AG08396 (cell line): ENCODE measurements at regions not wholly inside any gene's neighbourhood (a gene's known extent, or its start where the extent isn't known, plus 50 kb on each side); places are given as distances from the start of the nearest gene placed in this dataset.
A peak's percentile ranks its signal among the peaks of the same experiment; 100 is the strongest.
"Not testable (repeated sequence)": the region's sequence is repeated elsewhere in the genome, so short reads cannot be mapped to it uniquely, and the experiment has no call there.

Source experiments
- DNase-seq: peaks from one replicate; pipeline ENCODE4 v3.0.0; 2012; ENCODE audit warnings: low spot score, mixed read lengths

DNA sequence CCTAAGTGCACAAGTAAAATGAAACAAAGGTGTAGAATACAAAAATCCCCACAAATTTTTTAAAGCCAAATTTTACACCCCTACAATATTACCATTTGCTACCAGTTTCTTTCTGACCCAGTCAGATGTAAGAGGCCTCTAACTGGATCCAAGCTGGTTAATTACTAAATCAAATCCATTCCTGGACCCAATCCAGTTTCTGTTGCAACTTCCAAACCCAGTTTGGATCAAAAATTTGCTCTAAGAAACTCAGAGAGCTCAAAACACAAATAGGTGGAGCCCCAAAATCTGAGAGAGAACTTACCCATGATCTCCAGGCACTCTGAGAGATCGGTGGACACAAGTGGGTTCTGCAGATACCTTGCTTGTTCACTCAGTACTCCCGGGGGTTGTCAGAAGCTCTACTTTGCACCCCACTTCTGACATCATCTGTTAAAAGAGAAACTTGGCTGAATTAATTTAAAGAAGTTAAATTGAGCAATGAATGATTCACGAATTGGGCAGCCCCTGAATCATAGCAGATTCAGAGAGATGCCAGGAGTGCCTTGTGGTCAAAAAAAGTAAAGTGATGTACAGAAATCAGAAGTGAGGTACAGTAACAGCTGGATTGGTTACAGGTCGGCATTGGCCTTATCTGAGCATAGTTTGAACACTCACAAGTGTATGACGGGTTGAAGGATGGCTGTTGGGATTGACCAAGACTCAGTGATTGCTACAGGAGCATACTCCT lies 448.0 kb downstream of the KCNT2 start:
- no peak for DNase-seq

DNA sequence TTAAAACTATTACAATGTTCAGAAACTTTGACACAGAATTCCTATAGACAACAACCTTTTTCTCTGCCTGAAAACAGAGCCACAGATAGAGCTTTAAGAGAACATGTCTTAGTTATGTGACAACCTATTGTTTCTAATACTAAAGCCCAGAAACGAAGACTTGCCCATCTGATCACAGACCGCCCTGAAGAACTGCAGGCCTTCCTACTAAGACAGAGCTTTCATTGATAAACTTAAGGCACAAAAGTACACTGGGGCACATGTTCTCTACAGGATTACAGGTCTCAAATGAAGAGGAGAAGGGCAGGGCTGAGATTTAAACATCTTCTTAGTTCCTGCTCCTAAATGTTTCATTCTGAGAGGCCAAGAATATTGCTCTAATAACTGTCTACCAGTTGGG lies 452.7 kb downstream of the KCNT2 start:
- no peak for DNase-seq

DNA sequence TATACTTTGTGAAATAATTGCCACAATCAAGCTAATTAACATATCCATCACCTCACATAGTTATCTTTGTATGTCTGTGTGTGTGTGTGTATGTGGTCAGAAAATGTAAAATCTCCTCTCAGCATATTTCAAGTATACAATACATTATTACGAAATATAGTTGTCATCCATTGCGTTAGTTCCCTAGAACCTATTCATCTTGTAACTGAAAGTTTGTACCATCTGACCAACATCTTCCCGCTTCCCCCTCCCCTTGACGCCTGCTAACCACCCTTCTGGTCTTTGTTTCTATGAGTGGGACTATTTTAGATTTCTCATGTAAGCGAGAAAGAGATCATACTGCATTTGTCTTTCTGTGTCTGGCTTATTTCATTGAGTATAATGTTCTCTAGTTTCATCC lies 455.3 kb downstream of the KCNT2 start:
- DNase-seq: no peak

DNA sequence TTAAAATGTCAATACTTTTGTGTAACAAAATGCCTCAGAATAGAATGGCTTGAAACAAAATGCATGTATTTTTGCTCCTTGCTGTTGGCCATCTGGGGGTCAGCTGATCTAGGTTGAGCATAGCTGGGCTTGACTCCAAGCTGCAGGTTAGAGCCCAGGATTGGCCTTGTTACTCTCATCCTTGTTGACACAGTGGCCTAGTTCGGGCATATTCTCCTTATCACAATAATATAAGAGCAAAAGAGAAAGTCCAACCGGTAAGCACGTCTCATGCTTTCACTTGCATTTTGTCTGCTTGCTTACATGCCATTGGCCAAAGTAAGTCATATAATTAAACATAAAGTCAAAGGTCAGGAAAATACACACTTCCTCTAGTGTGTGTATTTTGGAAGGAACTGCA lies 456.2 kb downstream of the KCNT2 start:
- no peak for DNase-seq

DNA sequence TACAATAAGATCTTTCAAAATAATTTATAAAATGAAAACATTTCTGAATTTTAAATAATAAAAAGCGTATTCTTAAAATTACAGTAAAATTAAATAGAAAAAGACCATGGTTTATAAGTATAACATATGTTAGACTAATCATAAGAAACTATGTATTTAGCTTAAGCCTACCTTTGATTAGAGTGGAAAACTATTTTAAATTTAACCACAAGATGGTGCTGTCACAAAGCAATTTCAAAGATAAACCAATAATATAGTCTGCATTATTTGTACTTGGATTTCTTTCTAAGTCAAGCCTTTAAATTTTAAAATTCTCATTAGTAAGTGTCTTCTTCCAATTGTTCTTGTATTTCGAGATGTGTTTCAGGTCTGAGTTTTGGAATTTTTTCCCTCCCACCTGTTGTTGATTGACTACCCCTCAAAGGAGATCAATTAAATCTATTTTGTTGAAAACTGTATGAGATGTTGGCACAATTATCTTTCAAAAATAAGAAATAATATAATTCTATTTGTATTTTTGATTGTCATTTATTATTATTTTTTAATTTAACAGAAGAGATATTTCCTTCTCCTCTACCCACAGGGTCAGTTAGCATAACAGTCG lies 459.8 kb downstream of the KCNT2 start:
- peak; percentile 7 for DNase-seq

DNA sequence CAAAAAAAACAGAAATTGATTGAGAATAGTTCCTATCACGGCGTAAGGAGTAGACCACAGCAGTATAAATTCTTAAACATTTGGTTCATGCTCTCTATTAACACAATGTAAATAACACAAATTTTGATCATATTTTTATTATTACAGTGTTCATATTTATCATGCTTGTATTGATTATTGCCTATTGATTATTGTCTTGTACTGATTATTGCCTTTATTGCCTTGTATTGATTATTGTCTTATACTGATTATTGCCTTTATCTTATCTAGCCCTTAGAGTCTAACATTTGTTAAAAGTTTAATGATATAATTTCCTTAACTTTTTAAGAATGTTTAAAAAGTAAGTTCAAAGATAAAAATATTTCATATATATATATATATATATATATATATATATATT lies 460.7 kb downstream of the KCNT2 start:
- DNase-seq: no peak

DNA sequence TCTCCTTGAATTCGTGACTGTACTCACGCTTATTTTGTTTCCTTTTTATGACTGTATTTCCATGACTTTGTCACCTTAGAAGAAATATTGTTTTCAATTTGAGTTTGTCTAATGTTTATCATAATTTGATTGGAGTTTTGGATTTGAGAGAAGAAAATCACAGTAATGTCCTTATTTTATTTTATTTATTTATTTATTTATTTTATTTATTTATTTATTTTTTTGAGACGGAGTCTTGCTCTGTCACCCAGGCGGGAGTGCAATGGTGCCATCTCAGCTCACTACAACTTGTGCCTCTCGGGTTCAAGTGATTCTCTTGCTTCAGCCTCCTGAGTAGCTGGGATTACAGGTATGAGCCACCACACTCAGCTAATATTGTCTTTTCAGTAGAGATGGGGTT lies 463.1 kb downstream of the KCNT2 start:
- DNase-seq: not testable (repeated sequence)

DNA sequence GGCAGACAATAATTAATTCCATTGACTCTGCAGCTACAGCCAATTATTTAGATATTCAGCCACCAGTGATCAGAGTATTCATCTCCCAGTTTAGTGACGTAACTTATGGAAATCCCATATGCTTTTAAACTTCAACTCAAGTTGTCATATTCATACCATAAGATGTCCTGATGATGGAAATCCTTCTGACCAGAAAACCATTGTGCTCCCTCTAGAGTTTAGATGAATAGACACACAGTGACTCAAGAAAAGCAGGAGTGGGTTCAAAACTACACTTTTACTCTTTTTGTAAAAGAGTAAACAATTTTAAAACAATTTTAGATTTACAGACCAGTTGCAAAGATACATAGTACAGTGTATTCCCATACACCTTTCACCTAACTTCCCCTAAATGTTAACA lies 463.7 kb downstream of the KCNT2 start:
- DNase-seq: no peak

DNA sequence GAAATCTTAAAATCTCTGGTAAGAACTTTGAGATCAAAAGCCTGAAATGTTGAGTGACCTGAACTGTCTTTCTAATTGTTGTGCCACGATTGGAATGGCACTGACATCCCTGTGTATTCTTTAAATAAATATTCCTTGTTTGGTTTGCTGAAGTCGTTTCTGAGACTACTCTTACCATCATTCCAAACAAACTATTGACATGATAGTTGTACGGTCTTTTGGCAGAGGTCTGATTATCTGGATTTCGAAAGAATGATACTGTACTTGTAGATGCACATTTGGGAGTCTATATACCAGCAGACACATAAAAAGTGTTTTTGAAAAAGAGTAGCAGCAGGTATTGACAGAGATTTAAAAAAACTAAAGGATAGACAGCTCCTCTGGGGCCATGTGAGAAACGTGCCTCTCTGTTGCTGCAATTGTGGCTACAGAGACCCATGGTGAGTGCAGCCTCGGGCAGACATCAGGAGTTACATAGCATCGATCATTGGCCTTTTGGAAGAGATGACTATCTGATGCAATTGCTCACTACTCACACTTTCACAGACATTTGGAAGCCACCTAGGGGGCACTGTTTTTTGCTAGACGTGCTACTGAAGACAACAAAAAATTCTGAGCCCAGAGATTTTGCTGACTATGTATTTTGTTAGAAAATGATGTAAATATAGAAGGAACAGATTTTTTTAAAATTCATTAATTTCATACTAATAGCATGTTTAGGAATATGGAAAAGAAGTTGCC lies 464.5 kb downstream of the KCNT2 start:
- no peak for DNase-seq

DNA sequence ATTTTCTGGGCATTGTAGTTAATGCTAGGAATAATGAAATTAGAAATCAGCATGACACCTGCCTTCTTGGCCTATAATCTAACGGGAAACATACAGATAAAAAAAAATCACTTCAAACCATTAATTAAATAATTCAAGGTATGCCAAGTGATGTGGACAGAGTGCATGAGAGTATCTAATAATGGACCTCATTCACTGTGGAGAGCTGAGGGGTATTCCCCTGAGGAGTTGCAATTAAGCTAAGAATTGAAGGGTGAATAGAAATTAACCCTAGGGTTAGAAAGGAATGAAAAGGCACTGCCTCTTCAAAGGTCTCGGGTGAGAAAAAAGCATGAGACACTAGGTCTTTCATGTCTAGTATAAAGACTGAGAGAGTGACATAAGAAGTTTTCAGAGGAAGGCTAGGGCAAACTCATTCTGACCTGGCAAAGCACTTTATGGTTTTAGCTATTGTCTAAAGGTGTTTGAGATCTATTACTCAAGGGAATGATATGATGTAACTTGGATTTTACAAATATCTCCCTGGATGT lies 466.1 kb downstream of the KCNT2 start:
- no peak for DNase-seq

DNA sequence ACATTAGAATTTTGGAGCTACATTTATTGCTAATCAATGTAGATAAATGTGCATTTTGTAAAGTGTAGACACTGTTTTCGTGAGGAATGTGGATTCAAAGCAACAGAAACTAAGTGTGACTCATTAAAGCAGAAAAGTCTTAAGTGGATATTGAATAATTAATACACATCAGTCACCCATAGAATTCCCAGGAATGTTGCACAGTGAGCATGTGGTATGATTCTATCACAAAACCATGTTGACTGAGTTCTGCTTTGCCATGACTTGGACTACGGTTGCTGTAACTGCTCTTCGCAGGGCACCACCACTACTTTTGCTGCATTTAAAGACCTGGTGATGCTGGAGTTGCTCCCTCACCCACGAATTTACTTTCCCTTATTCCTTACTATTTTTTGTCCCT lies 471.8 kb downstream of the KCNT2 start:
- DNase-seq: no peak

DNA sequence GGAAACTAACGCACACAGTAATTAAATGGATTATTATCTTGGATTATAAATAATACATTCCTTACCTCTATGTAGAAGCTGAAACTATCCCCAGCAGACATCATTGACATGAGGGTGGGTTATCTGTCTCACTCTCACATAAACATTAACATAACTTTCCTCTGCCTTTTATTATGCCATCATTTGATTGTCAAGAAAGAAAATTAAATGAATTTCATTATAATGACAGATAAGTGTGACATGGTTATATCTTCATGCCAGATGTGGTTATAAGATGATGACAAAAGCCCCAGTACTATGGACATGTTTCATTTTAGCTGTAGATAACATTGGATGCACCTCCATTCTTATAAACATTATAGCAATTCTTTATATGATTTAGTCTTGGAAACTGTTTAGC lies 476.5 kb downstream of the KCNT2 start:
- DNase-seq: no peak

DNA sequence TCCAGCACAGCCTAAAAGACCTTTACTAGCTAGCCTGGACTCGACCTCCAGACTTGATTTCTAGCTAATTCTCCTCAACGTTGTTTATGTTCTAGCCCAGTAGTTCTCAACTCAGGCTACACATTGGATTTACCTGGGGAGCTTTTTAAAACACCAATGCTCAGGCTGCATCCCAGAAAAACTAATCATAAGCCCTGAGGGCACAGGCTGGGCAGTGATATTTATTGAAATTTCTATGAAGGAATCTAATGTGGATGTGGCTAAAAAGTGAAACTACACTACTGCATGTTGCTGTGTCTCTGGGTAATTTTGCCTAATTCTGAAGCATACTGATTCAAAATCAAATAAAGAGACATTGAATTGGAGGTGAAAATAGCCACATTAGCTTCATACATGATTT lies 479.4 kb downstream of the KCNT2 start:
- DNase-seq: no peak

DNA sequence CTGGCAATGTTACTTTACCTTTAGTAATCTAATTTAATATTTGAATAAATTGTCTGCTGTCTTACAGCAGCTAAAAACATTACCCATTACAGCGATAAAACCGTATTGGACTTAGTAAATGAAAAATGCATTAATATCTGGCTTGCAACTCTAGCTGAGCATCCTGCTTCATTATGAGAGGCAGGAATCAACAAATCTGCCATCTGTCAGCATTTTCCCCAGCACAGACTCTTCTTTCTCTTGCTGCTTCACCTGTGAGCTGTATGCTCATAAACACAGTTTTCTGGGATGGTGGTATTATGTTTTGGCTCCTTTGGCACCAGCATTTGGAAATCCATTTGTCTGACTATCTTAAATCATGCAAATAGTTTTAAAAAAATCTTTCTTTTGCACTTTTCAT lies 487.1 kb downstream of the KCNT2 start:
- no peak for DNase-seq

DNA sequence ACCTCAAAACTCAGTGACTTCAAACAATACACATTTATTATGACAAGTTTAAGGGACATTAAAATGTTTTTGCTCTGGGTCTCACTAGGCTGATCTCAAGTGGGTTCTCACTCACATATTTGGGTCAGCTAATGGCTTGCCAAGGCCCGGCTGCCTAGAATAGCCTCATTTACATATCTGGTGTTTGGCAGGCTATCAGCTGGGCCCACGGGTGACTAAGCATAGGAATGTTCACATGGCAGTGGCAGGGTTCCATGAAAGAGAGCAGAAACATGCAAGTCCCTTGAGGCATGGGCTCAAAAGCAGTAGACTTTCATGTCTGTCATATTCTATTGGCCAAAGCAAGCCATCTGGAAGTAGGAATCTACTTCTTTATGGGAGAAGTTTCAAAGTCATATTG lies 492.6 kb downstream of the KCNT2 start:
- DNase-seq: peak; percentile 16

DNA sequence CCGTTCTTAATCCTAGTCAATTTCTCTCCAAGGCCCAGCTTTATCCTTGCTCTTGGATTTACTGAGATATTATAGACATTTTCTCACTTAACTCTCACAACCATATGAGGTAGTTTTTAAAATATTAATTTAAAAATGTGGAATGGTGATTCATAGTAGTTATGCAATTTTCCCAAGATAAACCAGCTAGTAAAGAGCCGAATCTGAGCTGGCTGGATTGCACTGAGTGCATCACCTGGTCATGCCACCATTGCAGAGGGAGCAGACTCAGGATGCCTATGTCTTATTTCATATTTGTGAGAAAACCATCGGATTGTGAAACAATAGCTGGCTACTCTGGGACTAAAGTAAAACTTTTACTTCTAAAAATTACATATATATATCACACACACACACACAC lies 494.0 kb downstream of the KCNT2 start:
- DNase-seq: peak; percentile 2

DNA sequence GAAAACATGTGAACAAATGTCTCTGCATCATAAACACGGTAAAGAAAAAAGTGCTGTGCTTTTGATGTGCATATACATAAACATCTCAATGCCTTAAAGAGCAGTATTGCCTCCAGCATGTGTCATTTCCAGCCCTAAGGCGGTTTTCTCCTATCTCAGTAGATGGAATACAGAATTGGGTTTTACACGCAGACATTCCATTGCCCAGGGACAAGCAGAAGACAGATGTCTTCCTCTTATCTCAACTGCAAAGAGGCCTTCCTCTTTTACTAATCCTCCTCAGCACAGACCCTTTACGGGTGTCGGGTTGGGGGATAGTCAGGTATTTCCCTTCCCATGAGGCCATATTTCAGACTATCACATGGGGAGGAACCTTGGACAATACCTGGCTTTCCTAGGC lies 499.2 kb downstream of the KCNT2 start:
- DNase-seq: not testable (repeated sequence)

DNA sequence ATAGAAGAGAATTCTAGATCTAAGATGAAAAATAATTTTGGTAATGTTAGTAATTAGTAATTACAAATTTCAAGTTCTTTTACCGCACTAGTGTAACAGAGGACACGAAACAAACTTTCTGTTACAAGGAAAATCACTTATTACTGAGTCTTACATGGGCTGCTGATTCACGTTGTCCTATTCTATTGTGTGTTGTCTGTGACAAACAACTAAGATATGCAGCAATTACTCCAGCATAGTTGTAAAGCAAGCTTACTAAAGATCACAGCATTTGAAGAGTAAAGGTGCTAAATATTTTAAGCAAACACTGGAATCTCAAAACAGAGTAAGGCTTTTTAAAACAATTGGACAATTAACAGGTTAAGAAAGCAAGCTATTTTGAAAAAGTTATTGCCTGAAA lies 502.3 kb downstream of the KCNT2 start:
- no peak for DNase-seq

DNA sequence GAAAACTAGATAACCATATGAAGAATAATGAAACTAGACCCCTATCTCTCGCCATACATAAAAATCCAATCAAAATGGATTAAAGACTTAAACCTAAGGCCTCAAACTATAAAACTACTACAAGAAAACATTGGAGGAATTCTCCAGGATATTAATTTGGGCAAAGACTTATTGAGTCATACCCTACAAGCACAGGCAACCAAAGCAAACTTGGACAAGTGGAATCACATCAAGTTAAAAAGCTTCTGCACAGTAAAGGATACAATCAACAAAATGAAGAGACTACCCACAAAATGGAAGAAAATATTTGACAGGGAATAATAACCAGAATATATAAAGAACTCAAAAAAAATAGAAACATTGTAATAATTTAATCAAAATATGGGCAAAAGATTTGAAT lies 505.4 kb downstream of the KCNT2 start:
- DNase-seq: no peak

DNA sequence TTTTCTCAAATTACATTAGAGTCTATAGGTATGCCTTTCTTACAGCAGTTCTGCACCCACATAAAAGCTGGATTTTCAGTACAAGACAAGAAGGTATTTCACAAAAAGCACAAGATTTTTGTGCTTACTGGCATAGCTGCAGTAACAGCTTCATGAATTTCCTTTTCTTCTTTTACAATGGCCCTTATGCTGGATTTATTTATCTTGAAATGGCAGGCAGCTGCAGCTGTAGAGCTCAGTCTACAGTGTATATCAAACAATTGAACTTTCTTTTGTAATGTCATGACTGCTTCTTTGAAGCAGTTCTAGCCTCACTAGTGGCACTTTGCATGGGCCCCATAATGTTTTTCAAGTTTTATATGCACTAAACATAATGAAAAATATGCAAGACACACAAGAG lies 510.2 kb downstream of the KCNT2 start:
- DNase-seq: no peak

DNA sequence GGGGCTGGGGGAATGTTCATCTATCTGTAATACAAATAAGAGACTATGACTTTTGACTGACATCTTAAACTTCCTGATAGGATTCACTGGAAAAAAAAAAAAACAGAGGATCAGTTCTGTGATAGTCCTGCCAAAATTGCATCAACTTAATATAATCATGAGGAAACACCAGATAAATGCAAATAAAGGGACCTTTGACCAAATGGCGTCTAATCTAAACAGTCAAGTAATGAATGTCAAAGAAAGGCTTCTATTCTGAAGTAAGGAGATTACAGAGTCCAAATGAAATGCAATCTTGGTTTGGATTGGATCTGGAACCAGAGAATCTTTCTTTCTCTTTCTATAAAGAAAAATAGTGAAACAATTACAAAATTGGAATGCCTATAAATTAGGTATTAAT lies 513.4 kb downstream of the KCNT2 start:
- DNase-seq: no peak

DNA sequence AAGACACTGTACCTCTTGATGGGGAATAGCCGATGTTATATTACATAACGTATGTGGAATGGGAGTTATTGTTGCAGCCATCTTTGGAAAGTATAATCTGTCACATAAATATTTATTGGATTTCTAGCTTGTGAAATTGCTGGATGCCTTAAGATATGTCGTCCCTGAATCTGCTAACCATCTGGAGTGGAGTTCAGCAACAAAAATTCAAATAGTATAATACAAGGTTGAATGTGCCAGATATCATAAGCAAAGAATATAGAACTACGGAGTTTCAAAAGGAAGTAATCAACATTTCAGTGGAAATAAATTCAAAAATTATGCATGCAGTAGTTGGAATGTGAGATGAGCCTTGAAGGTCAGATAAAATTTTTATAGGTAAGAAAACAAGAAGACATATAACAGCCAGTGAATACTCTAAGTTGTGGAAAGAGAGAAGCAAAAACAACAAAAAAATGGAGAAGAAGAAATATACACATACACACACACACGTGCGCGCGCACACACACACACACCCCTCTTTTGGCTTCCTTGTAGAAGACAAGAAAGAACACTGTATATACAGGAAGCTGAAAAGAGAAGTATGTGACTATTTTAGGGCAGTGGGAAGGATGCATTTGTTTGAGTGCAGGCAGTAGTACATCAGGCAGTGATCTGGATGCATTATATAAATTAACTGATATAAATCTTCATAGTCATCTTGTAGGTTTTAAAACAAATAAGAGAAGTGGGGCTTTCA lies 516.7 kb downstream of the KCNT2 start:
- DNase-seq: no peak

DNA sequence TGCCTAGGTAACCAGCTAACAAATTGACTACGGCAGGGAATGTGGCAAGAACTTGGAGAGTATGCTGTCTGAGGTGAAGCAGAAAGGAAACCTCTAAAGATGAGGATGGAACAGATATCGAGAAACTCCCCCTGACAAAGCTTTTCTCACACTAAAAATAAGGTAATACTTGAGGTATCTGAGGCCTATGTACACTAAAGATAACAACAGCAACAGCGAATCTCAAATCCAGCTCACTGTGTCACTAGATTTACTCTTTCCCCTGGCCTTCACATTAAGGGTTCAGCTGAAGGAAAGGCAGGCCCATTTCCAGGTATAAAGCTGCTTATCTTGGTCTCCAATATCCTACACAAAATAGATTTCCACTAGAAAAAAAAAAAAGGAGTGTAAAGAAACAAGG lies 518.0 kb downstream of the KCNT2 start:
- DNase-seq: no peak
